Uterus (tissue), 2 donors: ENCODE measurements at regions not wholly inside any gene's neighbourhood (a gene's known extent, or its start where the extent isn't known, plus 50 kb on each side); places are given as distances from the start of the nearest gene placed in this dataset.

Experiments used
- CTCF ChIP-seq, 4 experiments: fragments of 200-600 bp in 2 of 4; fragments of 450-650 bp in 2 of 4; sonication (generic) in 2 of 4; IDR thresholded peaks; one replicate each; pipeline ENCODE4 v1.5.1; 2016 to 2019; ENCODE audit warnings: antibody characterized with exemption in 4 of 4, mild to moderate bottlenecking in 2 of 4, moderate library complexity in 1 of 4
- POLR2A ChIP-seq, 2 donors: fragments of 450-650 bp; IDR thresholded peaks; one replicate each; pipeline ENCODE4 v1.6.1; 2016; ENCODE audit warnings: antibody characterized with exemption in 2 of 2, mild to moderate bottlenecking in 1 of 2, moderate library complexity in 1 of 2

GRCh38 chr12:23004473-23005020, 379.6 kb downstream of the ETNK1 start:
- no peak for TF ChIP-seq CTCF (IDR thresholded peaks at IDR 0.05)
- TF ChIP-seq POLR2A (IDR thresholded peaks at IDR 0.05): no peak
